Pancreas (tissue), 10 donors: ENCODE measurements at regions not wholly inside any gene's neighbourhood (a gene's known extent, or its start where the extent isn't known, plus 50 kb on each side); places are given as distances from the start of the nearest gene placed in this dataset.

Source experiments
- ATAC-seq, 4 donors: fragments of 200-7000 bp; cut with Tn5 transposase; one replicate each; pipeline versions ENCODE4 v1.8.0 to v1.9.1; 2020; ENCODE audit warnings: mild to moderate bottlenecking in 4 of 4, moderate library complexity in 4 of 4
- DNase-seq, 6 donors: peaks; one replicate each; pipeline ENCODE4 v3.0.0-alpha.2; 2020
- FAIRE-seq: peaks from 2 replicates; lab custom pipeline; 2012; peaks lifted over from hg19 to GRCh38; lab: Jason Lieb, UNC
- H3K27ac ChIP-seq, 4 donors: fragments of 200-600 bp; sonication (generic); 1 replicate in 3 of 4; 2 replicates in 1 of 4; pipeline versions ENCODE4 v1.5.0 to v1.8.0; 2020
- H3K27me3 ChIP-seq, 4 donors: fragments of 200-600 bp; one replicate each; pipeline ENCODE4 v1.8.0; 2021
- H3K36me3 ChIP-seq, 3 donors: fragments of 200-600 bp; sonication (generic) in 1 of 3; one replicate each; pipeline versions ENCODE4 v1.5.0 to v1.8.0; 2020 to 2021
- H3K4me1 ChIP-seq, 3 donors: fragments of 200-600 bp; one replicate each; pipeline ENCODE4 v1.8.0; 2021
- H3K4me3 ChIP-seq, 4 donors: fragments of 200-600 bp; sonication (generic) in 2 of 4; one replicate each; pipeline versions ENCODE4 v1.5.0 to v1.8.0; 2020 to 2021
- H3K9me3 ChIP-seq, 4 donors: fragments of 200-600 bp; one replicate each; pipeline ENCODE4 v1.8.0; 2021
- CTCF ChIP-seq, 4 donors: fragments of 200-600 bp; sonication (generic) in 3 of 4; IDR thresholded peaks; one replicate each; pipeline versions ENCODE4 v1.5.0 to v1.8.0; 2021; ENCODE audit warnings: antibody characterized with exemption in 4 of 4
- WGBS, 2 donors: extraction: QIAGEN DNeasy Blood & Tissue Kit; methylation state at CpG; one replicate each; pipeline ENCODE4 v1.1.7; 2013; 5-methylcytosine and 5-hydroxymethylcytosine counted together
- intact Hi-C, 3 donors: fragments of 100-400 bp; cut with DNase I; formaldehyde crosslinking; loops; one replicate each; pipeline versions ENCODE4 v1.11.1 to v1.14.2; 2022
- donor health status: healthy with polysubstance abuse.
- donor health status: DM: no; HTN: no; CAD: no; lungs with moderate emphysema.
- donor health status: DM: no; HTN: no; CAD: no.
- donor health status: control.
- donor health status: control.
- donor health status: Bipolar disorder and iron deficiency.
- donor health status: DM: yes; HTN: yes; CAD: no.
- donor health status: DM: no; HTN: no; CAD: no.
- donor health status: DM: no; HTN: no; CAD: no.
- donor health status: DM: yes; HTN: yes; CAD: no.

GRCh38 chr1:228917342-228917741 is 182.1 kb downstream of the RHOU start:
- H3K27ac ChIP-seq = no peak overlapping the region
- 90 to 96% methylated on average over 9 of the region's 9 CpGs for WGBS, 2 donors
- FAIRE-seq (no peak), DNase-seq (no peak), ATAC-seq (no peak)
- no peaks in the 10 kb centered on the region for H3K4me1 ChIP-seq
- H3K9me3 ChIP-seq = no peaks in the 10 kb centered on the region
- no peaks in the 10 kb centered on the region for H3K27me3 ChIP-seq
- no peaks in the 10 kb centered on the region for H3K36me3 ChIP-seq
- H3K4me3 ChIP-seq = no peak overlapping the region
- no peak for TF ChIP-seq CTCF (IDR thresholded peaks at IDR 0.05)
- intact Hi-C loops = no loop called here

DNA sequence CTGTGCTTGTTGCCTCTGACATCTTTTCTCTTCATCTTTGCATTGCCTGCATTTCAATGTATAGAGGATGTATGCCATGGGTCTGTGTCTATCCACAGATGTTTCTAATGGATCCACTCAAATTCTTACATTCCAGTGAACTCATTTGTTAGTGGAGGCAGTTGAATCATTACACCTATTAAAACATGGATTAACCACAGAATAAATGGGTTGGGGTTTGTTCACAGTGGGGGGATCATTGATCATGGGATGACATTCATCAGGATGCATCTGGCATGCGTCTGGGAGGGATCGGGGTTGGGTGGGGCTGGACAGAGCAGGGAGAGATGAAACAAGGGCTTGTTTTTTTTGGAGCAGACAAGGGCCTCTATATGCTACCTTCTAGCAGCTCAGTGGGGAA is 182.5 kb downstream of the RHOU start:
- Histone ChIP-seq H3K27ac (no peak overlapping the region), H3K4me3 (no peak overlapping the region), H3K27me3 (no peaks in the 10 kb centered on the region), H3K9me3 (no peaks in the 10 kb centered on the region), H3K4me1 (no peaks in the 10 kb centered on the region), H3K36me3 (no peaks in the 10 kb centered on the region)
- DNase-seq = no peak
- WGBS, 2 donors = 88 to 89% methylated on average over 2 of the region's 2 CpGs
- TF ChIP-seq CTCF (IDR thresholded peaks at IDR 0.05) = no peak
- ATAC-seq = no peak
- FAIRE-seq = no peak
- intact Hi-C loops = no loop called here

- DNase-seq = no peak
- peak in 2 of 4 donors; percentile 58 to 63 for ATAC-seq
These were observed 183.1 kb downstream of the RHOU start for GRCh38 chr1:228918335-228918734.

GRCh38 chr1:228919914-228920313 is 184.6 kb downstream of the RHOU start:
- DNase-seq = no peak
- intact Hi-C loops = no loop called here
- 96 to 100% methylated on average over 1 of the region's 1 CpG for WGBS, 2 donors
- Histone ChIP-seq H3K27me3 (no peaks in the 10 kb centered on the region), H3K4me3 (no peak overlapping the region), H3K4me1 (no peaks in the 10 kb centered on the region), H3K36me3 (no peaks in the 10 kb centered on the region), H3K9me3 (no peaks in the 10 kb centered on the region), H3K27ac (no peak overlapping the region)
- no peak for ATAC-seq
- TF ChIP-seq CTCF (IDR thresholded peaks at IDR 0.05) = no peak
- FAIRE-seq = no peak

More at GRCh38 chr1:228918335-228918734, 183.1 kb downstream of the RHOU start:
- Histone ChIP-seq H3K9me3 (no peaks in the 10 kb centered on the region), H3K27me3 (no peaks in the 10 kb centered on the region), H3K4me1 (no peaks in the 10 kb centered on the region), H3K4me3 (no peak overlapping the region), H3K36me3 (no peaks in the 10 kb centered on the region), H3K27ac (no peak overlapping the region)
- WGBS, 2 donors = 44 to 49% methylated on average over 4 of the region's 4 CpGs
- intact Hi-C loops = no loop called here
- no peak for TF ChIP-seq CTCF (IDR thresholded peaks at IDR 0.05)
- no peak for FAIRE-seq

DNA sequence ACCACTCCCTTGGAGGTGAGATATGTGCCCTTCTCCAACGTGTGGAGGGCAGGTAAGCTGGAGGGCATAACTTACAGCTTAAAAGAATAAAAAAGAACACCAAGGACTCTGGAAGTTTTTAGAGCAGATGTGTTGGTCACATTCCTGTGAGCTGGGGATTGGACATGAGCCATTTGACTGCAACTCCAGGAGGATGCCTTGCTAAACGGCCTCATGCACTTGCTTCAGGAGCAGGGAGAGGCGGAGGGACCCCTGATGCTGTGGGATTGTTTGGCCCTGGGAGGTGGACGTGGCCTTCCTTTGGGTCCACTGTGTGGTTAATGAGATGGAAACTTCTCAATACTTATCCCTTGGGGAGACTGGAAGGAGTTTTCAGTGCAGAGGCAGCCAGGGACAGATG is 185.6 kb downstream of the RHOU start:
- ATAC-seq (no peak), FAIRE-seq (no peak), DNase-seq (no peak)
- intact Hi-C loops = no loop called here
- Histone ChIP-seq H3K4me3 (no peak overlapping the region), H3K9me3 (no peaks in the 10 kb centered on the region), H3K36me3 (no peaks in the 10 kb centered on the region), H3K4me1 (no peaks in the 10 kb centered on the region), H3K27ac (no peak overlapping the region), H3K27me3 (no peaks in the 10 kb centered on the region)
- WGBS, 2 donors = 64 to 83% methylated on average over 4 of the region's 4 CpGs
- no peak for TF ChIP-seq CTCF (IDR thresholded peaks at IDR 0.05)
